ENCODE measurements at regions not wholly inside any gene's neighbourhood (a gene's known extent, or its start where the extent isn't known, plus 50 kb on each side); places are given as distances from the start of the nearest gene placed in this dataset.

- TF ChIP-seq POLR2A (IDR thresholded peaks at IDR 0.05) (no peak), EP300 (IDR thresholded peaks at IDR 0.05) (no peak), CTCF (IDR thresholded peaks at IDR 0.05) (no peak)
- intact Hi-C loops (cut with DNase I) = no loop called here
- H3K27me3 ChIP-seq = no peaks in the 10 kb centered on the region
- H3K4me3 ChIP-seq = no peak overlapping the region
- H3K27ac ChIP-seq = no peak overlapping the region
- 82 to 87% (median 85%) methylated on average over 11 of the region's 11 CpGs for WGBS, 3 donors
- no peaks in the 10 kb centered on the region for H3K9me3 ChIP-seq
- no peak for DNase-seq
- no peaks in the 10 kb centered on the region for H3K4me1 ChIP-seq (ENCODE audit: insufficient read depth)
- H3K36me3 ChIP-seq = no peaks in the 10 kb centered on the region
Measured at GRCh38 chr7:156432018-156432417, 208.6 kb upstream of the RNF32 start.

- no peak for DNase-seq
- H3K4me3 ChIP-seq = no peak overlapping the region
- intact Hi-C loops (cut with DNase I) = no loop called here
- no peaks in the 10 kb centered on the region for H3K36me3 ChIP-seq
- no peaks in the 10 kb centered on the region for H3K27me3 ChIP-seq
- no peak overlapping the region for H3K27ac ChIP-seq
- TF ChIP-seq POLR2A (IDR thresholded peaks at IDR 0.05) (no peak), CTCF (IDR thresholded peaks at IDR 0.05) (no peak), EP300 (IDR thresholded peaks at IDR 0.05) (no peak)
- 81 to 87% (median 82%) methylated on average over 7 of the region's 7 CpGs for WGBS, 3 donors
- H3K9me3 ChIP-seq = no peaks in the 10 kb centered on the region
- H3K4me1 ChIP-seq (ENCODE audit: insufficient read depth) = no peaks in the 10 kb centered on the region
Measured at GRCh38 chr7:156430109-156430508, 210.5 kb upstream of the RNF32 start.

- Histone ChIP-seq H3K9me3 (no peaks in the 10 kb centered on the region), H3K4me3 (no peak overlapping the region), H3K36me3 (no peaks in the 10 kb centered on the region), H3K27me3 (no peaks in the 10 kb centered on the region), H3K4me1 (ENCODE audit: insufficient read depth) (no peaks in the 10 kb centered on the region), H3K27ac (no peak overlapping the region)
- TF ChIP-seq POLR2A (IDR thresholded peaks at IDR 0.05) (no peak), CTCF (IDR thresholded peaks at IDR 0.05) (no peak), EP300 (IDR thresholded peaks at IDR 0.05) (no peak)
- intact Hi-C loops (cut with DNase I) = no loop called here
- no peak for DNase-seq
- WGBS, 3 donors = 86 to 93% (median 87%) methylated on average over 5 of the region's 5 CpGs
Measured at GRCh38 chr7:156429514-156429913, 211.1 kb upstream of the RNF32 start.

- intact Hi-C loops (cut with DNase I) = no loop called here
Measured at GRCh38 chr7:156423876-156424275, 216.7 kb upstream of the RNF32 start.

More at GRCh38 chr7:156423876-156424275, 216.7 kb upstream of the RNF32 start:
- no peak overlapping the region for H3K4me3 ChIP-seq
- no peak overlapping the region for H3K27ac ChIP-seq
- no peaks in the 10 kb centered on the region for H3K27me3 ChIP-seq
- H3K4me1 ChIP-seq (ENCODE audit: insufficient read depth) = no peaks in the 10 kb centered on the region
- no peaks in the 10 kb centered on the region for H3K36me3 ChIP-seq
- no peak for DNase-seq
- no peaks in the 10 kb centered on the region for H3K9me3 ChIP-seq
- TF ChIP-seq CTCF (IDR thresholded peaks at IDR 0.05) = no peak
- TF ChIP-seq POLR2A (IDR thresholded peaks at IDR 0.05) = no peak
- TF ChIP-seq EP300 (IDR thresholded peaks at IDR 0.05) = no peak

Data from ovary (tissue), 7 donors.